Frontal cortex (tissue), 3 donors: ENCODE measurements at regions not wholly inside any gene's neighbourhood (a gene's known extent, or its start where the extent isn't known, plus 50 kb on each side); places are given as distances from the start of the nearest gene placed in this dataset.

Source experiments
- DNase-seq, 2 donors: peaks; one replicate each; pipeline ENCODE4 v3.0.0; 2012; ENCODE audit warnings: low spot score in 2 of 2
- FAIRE-seq: peaks from 2 replicates; lab custom pipeline; 2012; peaks lifted over from hg19 to GRCh38; lab: Jason Lieb, UNC
- donor health status: control.
- donor health status: control.
- donor health status: control.

DNA sequence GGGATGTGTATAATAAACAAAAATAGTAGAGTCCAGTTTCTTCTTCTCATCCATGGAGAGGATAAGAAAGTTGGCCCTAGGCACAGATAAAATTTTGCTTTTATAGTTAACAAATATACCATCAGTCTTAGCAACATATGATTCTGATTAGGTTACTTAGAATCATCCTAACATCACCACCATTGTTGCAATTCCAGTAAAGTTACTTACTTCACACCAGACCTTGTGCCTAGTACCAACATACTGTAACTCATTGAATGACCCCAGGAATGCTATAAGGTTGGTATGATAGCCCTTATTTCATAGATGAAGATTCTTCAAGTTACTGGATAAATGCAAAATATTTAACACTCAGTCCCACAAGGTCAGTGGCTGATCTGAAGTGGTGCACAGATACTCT is 183.8 kb upstream of the ATP2B1 start:
- FAIRE-seq: no peak
- no peak for DNase-seq

DNA sequence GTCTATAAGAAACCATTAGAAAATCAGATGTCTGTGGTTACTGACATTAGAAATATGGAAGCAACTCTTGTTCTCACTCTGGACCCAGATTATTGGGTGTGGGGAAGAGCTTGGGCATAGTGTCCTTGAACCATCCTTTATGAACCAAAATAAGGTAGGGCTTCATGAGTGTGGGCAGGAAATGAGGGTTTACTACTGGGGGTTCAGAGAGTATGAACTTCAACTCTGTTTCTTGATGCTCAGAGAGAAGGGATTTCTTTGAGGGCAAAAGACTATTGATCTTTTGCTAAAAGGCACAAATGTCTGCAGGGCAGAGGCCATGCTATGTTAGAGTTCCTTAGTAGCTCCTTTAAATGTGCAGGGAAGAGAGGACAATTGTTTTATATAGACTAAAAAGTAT is 183.3 kb upstream of the ATP2B1 start:
- DNase-seq (no peak), FAIRE-seq (no peak)

DNA sequence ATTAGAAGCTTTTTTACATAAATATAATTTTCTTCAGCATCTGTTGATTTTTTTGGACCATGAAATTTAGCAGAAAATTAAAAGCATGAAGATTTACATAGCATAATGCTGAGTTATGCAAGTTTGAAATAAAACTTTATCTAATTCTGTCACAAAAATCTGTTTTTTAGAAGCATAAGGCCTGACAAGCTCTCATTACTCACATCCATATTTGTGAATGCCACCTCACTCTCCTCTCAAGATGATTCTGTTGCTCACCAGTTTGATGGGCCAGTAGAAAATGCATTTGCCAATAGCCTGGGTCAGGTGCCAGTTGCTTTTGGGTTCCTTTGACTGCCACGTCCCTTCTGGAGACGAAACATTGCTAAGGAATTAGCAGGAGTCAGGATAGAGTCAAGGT is 181.5 kb upstream of the ATP2B1 start:
- no peak for DNase-seq
- FAIRE-seq: no peak

DNA sequence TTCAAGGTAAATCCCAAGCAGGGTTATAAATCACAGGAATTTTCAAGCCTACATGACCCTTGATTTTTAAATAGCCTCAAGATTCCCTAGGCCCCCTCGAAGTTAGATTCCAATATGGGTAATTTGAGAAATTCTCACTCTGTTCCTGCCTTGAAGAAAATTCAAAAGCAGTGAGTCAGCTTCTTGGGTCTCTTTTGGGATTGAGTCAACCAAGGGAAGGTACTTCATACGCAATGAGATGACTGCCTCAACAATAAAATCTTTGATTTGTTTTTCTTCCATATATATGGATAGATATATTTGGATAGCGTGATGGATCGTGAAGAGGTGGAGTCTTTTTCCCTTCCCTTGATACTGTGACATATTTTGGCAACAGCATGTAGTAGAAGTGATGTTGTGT is 180.4 kb upstream of the ATP2B1 start:
- DNase-seq (no peak), FAIRE-seq (no peak)

DNA sequence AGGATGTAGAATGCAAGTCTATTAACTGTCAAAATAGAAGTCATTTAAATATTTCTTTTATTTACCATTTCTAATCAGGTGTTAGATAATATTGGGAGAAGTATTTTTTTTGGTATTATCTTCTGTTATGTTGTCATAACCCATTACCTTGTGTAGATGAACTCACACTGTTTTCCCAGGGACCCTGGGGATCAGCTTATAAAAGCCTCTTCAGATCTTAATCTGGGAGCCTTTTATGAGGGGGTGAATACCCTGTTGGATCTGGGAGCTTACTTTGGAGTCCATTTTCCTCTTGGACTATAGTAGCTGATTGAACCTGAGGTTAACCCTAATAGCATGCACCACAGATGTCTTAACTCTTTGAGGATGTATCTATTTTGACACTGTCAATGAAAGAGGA is 176.3 kb upstream of the ATP2B1 start:
- DNase-seq: no peak
- no peak for FAIRE-seq

DNA sequence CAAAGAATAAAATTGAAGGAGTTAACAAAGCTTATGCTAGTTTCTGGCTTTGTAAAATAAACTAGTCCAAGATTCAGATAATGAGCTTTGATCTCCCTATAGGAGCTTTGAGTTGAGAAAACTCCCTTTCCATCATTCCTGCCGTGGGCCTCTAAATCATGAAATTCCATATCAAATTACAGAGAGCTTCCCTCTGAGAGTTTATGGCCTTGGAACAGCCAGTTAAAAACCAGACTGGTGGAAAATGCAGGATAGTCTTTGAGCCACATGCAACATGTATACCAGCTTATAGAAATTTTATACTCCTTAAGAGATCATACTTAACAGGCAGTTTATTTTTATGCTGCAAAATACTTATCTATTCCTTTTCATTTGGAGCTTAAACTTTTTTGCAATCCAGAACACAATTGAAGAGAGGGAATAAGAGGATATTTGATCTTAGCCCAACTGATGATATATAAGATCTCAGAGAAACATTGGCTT is 175.8 kb upstream of the ATP2B1 start:
- FAIRE-seq (no peak), DNase-seq (no peak)

DNA sequence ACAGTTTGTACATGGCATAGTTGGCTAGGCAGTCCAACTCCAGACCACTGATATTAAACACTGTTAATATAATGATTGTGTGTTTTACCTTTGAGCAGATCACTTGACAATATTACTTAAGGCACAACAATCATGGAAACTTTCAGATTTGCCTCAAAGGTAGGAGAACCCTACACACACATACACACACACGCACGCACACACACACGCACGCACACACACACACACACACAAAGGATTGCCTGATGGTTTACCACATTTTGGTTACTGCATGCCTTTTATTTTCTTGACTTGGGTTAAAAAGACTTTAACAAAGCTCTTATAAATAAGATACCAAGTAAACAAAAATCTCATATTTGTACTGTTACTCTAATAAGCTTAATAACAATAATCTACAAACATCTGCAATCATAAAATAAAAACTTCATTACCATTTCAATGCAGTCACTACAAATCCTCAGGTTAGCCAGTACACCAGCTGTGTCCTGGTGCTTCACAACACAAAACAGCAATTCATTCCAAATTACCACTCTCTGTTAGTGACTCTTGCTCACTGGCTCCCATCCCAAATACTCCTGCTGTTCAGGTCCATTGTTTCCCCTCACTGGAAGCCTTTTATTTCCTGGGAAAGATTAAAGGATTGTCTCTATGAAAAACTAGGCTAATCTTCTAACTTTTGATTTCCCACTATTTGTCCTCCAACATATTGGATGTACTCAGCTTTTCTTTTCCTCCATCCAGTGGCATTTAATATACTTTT is 175.2 kb upstream of the ATP2B1 start:
- FAIRE-seq: no peak
- no peak for DNase-seq

DNA sequence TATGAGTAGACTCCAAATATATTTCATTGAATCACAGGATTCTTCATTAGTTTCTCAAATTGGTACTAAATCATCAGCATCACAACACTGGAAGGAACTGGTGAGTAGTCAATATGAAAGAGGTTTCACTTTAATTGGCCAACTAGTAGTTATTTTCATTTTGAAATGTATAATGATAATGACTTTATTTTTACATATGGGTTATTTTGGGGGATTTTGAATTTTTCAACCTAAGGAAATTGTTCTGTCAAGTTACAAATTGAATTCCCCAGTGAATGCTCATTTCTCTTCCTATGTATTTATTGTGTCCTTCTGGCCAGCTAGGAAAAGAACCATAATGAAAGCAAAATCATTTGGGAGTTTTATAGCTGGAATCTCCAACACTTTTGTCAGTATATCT is 174.2 kb upstream of the ATP2B1 start:
- DNase-seq (no peak), FAIRE-seq (no peak)

DNA sequence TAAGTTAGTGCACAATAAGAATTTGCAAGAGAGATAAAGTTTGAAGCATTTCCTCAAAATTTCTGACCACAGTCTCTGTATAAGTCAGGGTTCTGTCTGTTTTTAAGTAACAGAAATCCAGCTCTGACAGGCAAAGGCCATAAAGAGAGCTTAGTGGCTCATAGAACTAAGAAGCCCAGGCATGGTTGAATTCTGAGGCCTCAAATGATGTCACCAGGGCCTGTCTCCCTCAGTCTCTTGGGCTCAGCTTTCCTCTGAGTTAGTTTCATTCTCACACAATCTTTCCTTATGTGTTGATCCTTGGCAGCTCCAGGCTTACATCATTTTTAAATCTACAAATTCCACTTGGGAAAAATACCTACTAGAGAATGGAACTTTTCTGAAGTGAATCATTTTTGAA is 173.4 kb upstream of the ATP2B1 start:
- no peak for FAIRE-seq
- DNase-seq: no peak

DNA sequence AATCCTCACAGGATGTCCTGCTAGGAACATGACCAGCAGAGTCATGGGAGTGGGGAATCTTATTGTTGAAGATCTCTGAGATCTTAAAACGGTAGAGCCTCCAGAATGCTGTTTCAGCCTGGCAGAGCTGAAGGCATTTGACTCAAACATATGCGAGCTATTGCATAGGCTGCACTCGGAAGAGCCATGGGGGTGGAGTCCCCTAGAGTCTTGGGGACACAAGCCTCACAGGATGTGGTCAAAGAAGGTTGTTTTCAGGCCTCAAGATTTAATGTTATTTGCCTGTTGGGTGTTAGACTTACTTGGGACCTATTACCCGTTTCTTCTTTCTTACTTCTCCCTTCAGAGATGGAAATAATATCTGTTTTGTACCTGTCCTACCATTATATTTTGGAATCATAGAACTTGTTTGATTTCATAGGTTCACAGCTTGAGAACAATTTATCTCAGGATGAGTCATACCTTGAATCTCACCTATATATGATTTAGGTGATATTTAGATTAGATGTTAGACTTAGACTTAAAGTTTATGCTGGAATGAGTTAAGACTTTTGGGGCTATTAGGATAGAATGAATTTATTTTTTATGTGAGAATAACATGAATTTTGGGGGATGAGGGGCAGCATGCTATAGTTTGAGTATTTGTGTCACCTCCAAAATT is 172.2 kb upstream of the ATP2B1 start:
- no peak for FAIRE-seq

DNA sequence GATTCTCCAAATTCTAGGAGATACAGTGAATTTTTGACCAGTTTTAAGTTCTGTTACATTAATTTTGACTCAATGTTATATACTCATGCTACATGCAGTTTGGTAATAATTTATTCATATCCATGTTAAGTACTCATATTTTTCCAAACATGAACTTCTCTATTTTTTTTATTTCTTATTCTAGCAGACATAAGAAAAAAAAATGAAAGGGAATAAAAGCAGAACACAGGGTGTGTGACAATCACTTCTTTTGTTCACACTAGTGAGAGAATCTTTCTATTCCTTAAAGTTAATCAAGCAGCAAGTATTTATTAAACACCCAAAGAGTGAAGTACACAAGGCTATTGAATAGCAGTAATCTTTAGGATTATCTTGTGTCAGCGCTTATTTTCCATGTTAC is 171.1 kb upstream of the ATP2B1 start:
- DNase-seq (no peak), FAIRE-seq (no peak)

More for the DNA sequence above, 172.2 kb upstream of the ATP2B1 start:
- DNase-seq: no peak

DNA sequence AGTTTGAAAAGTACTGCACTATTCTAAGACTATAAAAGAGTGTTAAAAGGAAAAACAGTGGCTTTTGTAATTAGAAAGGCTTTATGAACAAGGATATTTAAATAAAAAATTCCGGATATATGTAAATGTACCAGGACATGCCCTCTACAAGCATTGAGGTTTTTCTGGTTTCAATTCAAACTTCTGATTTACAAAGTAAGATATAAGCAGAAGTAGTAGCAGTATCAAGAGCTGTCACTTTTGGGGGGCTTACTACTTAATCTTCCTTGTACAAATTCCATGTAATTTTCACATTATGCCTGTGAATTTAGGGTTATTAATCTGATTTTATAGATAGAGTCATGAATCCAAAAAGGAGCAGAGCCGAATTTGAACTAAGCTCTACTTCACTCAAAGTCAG is 170.3 kb upstream of the ATP2B1 start:
- DNase-seq (no peak), FAIRE-seq (no peak)

DNA sequence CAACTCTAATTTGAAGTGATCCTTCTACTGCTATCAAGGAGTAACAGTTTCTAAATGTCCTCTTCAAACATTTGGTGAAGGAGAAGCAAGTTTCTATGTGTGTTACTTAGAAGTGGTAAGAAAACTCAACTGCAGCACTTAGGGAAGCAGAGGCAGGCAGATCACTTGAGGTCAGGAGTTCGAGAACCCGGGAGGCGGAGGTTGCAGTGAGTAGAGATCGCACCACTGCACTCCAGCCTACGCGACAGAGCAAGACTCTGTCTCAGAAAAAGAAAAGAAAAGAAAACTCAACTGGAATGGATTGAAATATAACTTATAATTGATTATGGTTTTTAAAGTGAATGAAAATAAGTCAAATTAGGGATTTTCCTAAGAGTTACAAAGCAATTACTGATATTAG is 169.7 kb upstream of the ATP2B1 start:
- DNase-seq (no peak), FAIRE-seq (no peak)

DNA sequence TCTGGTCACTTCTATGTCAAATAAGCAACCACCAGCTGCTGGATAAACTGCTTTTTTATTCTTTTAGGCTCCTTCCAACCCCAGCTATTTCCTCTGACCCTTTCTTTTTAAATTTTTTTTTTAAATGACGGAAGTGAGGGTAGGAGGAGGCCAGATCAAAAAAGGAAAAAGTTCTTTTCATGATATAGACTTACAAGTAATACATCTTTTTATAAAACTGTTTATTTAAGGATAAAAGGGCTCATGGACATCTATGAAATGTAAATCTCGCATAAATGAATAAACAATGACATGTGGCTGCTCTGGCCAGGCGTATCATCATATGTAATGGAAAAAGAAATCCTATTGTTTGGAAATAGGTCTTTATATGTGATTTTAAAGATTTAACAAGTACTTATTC is 169.0 kb upstream of the ATP2B1 start:
- no peak for DNase-seq
- no peak for FAIRE-seq

DNA sequence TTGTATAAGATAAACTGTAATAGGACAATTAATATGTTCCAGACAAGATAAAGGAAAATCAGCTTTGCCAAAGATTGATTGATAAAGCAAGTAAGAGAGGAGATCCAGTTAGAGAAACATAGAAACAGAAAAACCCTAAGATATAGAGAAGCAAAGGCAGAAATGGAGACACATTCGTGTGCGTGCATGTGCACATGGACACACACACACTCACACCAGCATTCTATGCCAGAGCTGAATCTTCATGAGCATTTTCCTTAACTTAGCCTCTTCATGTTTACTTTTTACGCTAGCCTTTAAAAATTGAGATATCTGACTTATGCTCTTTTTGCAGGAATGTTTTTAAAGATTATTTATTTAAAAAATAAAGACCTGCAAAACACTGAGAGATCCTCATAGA is 168.5 kb upstream of the ATP2B1 start:
- FAIRE-seq (no peak), DNase-seq (no peak)

DNA sequence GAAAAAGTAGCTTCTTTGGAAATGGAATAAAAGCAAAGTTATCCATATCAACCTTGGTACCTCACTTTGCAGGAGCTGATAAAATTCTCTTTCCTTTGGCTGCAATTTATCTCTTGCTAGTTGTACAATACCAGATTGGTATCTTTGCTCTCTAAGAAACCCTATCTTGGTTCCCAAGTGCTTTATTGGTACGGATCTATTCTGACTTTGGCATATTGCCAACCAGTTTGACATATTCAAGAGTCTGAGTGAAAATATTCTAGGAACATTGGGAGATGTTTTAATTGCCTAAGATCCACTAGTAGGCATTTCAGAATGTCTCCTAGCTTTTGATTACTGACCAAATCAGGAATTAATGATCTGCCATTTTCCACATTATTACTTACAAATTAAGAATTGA is 167.2 kb upstream of the ATP2B1 start:
- DNase-seq (no peak), FAIRE-seq (no peak)

DNA sequence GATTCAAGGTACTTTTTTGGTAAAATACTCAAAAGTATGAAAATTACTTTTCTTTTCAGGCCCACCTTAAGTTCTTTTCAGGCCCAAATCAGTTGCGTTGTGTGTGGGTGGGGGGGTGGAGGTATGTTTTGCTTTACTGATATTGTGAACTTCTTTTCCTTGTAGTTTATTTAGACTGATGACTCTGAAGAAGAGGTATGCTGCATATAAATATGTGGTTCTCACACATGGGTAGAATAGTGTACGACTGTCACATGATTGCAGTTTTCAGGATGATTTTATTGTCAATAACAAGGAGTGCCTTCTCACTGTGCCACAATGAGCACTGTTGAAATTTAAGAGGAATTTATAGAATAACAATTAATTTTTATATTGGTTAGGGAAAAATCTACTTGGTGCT is 166.6 kb upstream of the ATP2B1 start:
- DNase-seq: no peak
- no peak for FAIRE-seq

DNA sequence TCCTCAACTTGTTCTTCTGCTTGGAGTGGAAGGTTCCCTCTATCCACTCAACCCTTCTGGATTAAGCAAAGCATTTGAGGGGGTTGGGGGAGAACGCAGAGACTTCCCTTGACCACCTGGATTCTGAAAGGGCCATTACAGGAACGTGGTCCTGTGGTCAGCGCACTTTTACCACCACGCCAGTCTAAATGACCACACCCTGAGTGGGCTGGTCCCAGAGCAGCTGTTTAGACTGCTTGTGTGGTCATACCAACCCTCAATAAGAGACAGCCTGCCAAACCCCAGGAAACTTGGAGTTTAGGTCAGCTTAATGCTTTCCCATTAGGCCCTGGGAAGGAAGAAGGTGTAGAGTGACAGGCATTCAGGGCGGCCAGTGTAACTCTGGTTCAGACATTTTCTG is 165.5 kb upstream of the ATP2B1 start:
- FAIRE-seq: no peak
- no peak for DNase-seq

DNA sequence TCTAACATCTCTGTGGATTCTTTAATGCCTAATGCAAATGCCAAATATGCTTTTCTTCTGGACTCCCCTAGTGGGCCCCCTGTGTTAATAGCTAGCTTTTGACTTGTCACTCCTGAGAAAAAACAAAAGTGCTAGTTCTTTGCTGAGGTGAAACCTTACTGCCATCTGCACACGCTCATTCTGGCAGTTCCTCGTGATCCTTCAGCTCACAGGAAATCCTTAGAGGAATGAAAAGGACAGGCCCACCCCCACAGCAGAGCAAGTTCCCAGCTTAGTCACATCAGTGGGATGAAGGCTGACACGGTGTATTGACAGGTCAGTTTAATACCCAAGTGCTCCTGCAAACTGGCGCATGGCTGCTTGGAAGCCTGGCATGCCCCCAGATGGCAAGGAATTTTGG is 165.1 kb upstream of the ATP2B1 start:
- DNase-seq (no peak), FAIRE-seq (no peak)

DNA sequence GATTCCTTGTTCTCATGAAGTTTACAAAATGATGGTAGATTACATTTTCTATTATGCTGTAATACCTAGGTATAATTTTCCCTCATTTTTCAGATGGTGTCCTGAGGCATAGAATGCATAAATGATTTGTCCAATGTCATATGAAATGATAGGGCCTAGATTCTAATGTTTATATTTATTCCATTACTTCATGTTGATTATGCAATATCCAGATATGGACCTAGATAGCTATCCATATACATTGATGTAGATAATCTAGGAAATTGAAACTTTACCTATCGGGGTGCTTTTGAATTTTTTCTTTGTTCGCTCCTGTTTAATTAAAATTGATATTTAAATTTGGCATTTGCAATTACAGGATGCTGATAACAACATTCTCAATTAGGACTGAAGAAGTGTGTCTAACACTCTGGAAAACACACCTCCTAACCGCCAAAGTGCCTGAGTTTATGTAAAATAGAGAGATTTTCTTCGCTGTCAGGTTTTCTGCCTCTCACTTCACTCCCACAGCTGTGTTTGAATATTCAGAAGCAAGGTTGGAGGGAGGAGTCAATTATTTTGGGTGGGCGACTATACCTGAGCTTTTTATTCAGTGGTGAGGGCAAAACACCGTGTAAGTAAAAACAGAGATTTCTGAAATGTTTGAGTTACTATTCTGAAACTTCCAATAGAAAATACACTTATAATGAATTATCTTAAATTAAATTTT is 164.4 kb upstream of the ATP2B1 start:
- no peak for DNase-seq
- FAIRE-seq: no peak
